ENCODE measurements at regions not wholly inside any gene's neighbourhood (a gene's known extent, or its start where the extent isn't known, plus 50 kb on each side); places are given as distances from the start of the nearest gene placed in this dataset.

DNA sequence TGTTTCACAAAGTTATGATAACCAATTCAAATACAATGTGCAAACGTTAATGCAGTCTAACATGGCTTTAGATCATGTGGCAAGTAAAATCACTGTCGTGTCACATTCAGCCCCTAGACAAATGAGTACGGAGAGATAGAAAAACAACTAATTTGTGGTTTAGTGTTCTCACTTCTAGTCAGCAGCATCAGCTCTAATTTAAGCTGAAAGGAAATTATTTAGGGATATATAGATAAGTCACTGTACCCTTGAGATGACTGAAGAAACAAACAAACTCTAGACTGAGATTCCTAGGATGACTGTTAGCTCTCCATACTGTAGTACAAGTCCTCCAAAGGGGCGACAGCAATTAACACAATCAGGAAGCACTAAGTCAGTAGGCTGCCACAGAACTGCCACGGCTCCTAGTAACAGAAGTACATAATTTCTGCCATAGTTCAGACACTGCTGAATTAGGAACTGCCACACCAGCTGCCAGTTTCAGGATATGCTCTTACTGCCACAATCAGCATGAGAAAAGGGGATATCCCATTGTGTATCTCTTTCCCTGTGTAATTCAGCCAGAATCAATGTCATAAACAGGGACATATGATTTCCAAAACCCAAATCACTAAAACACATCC, 150.4 kb upstream of the NEGR1 start (continued):
- TF ChIP-seq MYB (IDR thresholded peaks at IDR 0.05; ENCODE audit: borderline replicate concordance, low read depth, low read length) (no peak), NFYA (IDR thresholded peaks at IDR 0.05; ENCODE audit: borderline replicate concordance, low read depth, low read length) (no peak), POLR2A (IDR thresholded peaks at IDR 0.05; ENCODE audit: low read depth, low read length) (no peak), MEF2B (IDR thresholded peaks at IDR 0.05; ENCODE audit: partially characterized antibody, poor library complexity, severe bottlenecking) (peak; percentile 19), E2F8 (IDR thresholded peaks at IDR 0.05; ENCODE audit: low read depth, partially characterized antibody) (no peak), NBN (IDR thresholded peaks at IDR 0.05) (no peak), MEF2A (IDR thresholded peaks at IDR 0.05; ENCODE audit: insufficient read depth, low read depth, low read length) (0 out of 2 replicates have a peak, but pooled peaks have one; percentile 48), NRF1 (conservative IDR thresholded peaks at IDR 0.05; ENCODE audit: low read depth, low read length) (no peak), NR2C1 (IDR thresholded peaks at IDR 0.05) (no peak), FOS (IDR thresholded peaks at IDR 0.05; ENCODE audit: borderline replicate concordance, extremely low read depth, insufficient read length) (no peak), ASH2L (IDR thresholded peaks at IDR 0.05; ENCODE audit: borderline replicate concordance, low read depth) (no peak), SIX5 (IDR thresholded peaks at IDR 0.05; ENCODE audit: low read depth, low read length, severe bottlenecking) (no peak), CBX3 (IDR thresholded peaks at IDR 0.05; ENCODE audit: borderline replicate concordance, low read depth) (no peak), YBX1 (IDR thresholded peaks at IDR 0.05) (no peak), CEBPB (IDR thresholded peaks at IDR 0.05; ENCODE audit: borderline replicate concordance in 1 of 2, low read depth in 2 of 2, low read length in 2 of 2) (no peak; a peak in 1 of 4 replicates), SREBF2 (IDR thresholded peaks at IDR 0.05; ENCODE audit: low read length) (no peak)
- TF ChIP-seq, protein P1, sequence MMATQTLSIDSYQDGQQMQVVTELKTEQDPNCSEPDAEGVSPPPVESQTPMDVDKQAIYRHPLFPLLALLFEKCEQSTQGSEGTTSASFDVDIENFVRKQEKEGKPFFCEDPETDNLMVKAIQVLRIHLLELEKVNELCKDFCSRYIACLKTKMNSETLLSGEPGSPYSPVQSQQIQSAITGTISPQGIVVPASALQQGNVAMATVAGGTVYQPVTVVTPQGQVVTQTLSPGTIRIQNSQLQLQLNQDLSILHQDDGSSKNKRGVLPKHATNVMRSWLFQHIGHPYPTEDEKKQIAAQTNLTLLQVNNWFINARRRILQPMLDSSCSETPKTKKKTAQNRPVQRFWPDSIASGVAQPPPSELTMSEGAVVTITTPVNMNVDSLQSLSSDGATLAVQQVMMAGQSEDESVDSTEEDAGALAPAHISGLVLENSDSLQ (IDR thresholded peaks at IDR 0.05) = no peak
- TF ChIP-seq, protein P2, sequence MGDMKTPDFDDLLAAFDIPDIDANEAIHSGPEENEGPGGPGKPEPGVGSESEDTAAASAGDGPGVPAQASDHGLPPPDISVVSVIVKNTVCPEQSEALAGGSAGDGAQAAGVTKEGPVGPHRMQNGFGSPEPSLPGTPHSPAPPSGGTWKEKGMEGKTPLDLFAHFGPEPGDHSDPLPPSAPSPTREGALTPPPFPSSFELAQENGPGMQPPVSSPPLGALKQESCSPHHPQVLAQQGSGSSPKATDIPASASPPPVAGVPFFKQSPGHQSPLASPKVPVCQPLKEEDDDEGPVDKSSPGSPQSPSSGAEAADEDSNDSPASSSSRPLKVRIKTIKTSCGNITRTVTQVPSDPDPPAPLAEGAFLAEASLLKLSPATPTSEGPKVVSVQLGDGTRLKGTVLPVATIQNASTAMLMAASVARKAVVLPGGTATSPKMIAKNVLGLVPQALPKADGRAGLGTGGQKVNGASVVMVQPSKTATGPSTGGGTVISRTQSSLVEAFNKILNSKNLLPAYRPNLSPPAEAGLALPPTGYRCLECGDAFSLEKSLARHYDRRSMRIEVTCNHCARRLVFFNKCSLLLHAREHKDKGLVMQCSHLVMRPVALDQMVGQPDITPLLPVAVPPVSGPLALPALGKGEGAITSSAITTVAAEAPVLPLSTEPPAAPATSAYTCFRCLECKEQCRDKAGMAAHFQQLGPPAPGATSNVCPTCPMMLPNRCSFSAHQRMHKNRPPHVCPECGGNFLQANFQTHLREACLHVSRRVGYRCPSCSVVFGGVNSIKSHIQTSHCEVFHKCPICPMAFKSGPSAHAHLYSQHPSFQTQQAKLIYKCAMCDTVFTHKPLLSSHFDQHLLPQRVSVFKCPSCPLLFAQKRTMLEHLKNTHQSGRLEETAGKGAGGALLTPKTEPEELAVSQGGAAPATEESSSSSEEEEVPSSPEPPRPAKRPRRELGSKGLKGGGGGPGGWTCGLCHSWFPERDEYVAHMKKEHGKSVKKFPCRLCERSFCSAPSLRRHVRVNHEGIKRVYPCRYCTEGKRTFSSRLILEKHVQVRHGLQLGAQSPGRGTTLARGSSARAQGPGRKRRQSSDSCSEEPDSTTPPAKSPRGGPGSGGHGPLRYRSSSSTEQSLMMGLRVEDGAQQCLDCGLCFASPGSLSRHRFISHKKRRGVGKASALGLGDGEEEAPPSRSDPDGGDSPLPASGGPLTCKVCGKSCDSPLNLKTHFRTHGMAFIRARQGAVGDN (IDR thresholded peaks at IDR 0.05) = no peak
